Kidney tubule cell (primary cell): ENCODE measurements at regions not wholly inside any gene's neighbourhood (a gene's known extent, or its start where the extent isn't known, plus 50 kb on each side); places are given as distances from the start of the nearest gene placed in this dataset.
"Not testable (repeated sequence)": the region's sequence is repeated elsewhere in the genome, so short reads cannot be mapped to it uniquely, and the experiment has no call there.

Experiments
- DNase-seq: peaks from one replicate; pipeline ENCODE4 v3.0.0-alpha.2; 2018; ENCODE audit warnings: low spot score

- DNase-seq, result no peak
These were observed 131.9 kb downstream of the NPR3 start for GRCh38 chr5:32842813-32843530.

GRCh38 chr5:32843531-32843895 is 132.4 kb downstream of the NPR3 start:
- DNase-seq, result no peak

GRCh38 chr5:32845171-32845570 is 134.1 kb downstream of the NPR3 start:
- no peak for DNase-seq

- DNase-seq, result no peak
These were observed 137.0 kb downstream of the NPR3 start for GRCh38 chr5:32848120-32848519.

GRCh38 chr5:32848681-32849080 is 137.6 kb downstream of the NPR3 start:
- no peak for DNase-seq

- DNase-seq, result no peak
These were observed 139.8 kb downstream of the NPR3 start for GRCh38 chr5:32850817-32851496.

- no peak for DNase-seq
These were observed 140.5 kb downstream of the NPR3 start for GRCh38 chr5:32851559-32852173.

- DNase-seq, result peak; percentile 92
These were observed 141.4 kb downstream of the NPR3 start for GRCh38 chr5:32852535-32852934.

GRCh38 chr5:32852976-32853375 is 141.9 kb downstream of the NPR3 start:
- DNase-seq, result peak; percentile 26

GRCh38 chr5:32854473-32854872 is 143.4 kb downstream of the NPR3 start:
- no peak for DNase-seq

GRCh38 chr5:32859211-32859641 is 148.1 kb downstream of the NPR3 start:
- no peak for DNase-seq

GRCh38 chr5:32865475-32865874 is 154.4 kb downstream of the NPR3 start:
- DNase-seq, result peak; percentile 71

- no peak for DNase-seq
These were observed 155.0 kb downstream of the NPR3 start for GRCh38 chr5:32866138-32866537.

- peak; percentile 41 for DNase-seq
These were observed 158.1 kb downstream of the NPR3 start for GRCh38 chr5:32869216-32869615.

- DNase-seq, result no peak
These were observed 165.7 kb downstream of the NPR3 start for GRCh38 chr5:32876791-32877190.

- DNase-seq, result not testable (repeated sequence)
These were observed 168.2 kb downstream of the NPR3 start for GRCh38 chr5:32879364-32879763.

GRCh38 chr5:32880796-32881195 is 169.7 kb downstream of the NPR3 start:
- no peak for DNase-seq

- no peak for DNase-seq
These were observed 176.3 kb downstream of the NPR3 start for GRCh38 chr5:32887390-32887789.

GRCh38 chr5:32889078-32889477 is 178.0 kb downstream of the NPR3 start:
- no peak for DNase-seq

- DNase-seq, result no peak
These were observed 192.5 kb downstream of the NPR3 start for GRCh38 chr5:32903613-32904012.

GRCh38 chr5:32908641-32909040 is 197.5 kb downstream of the NPR3 start:
- no peak for DNase-seq

- DNase-seq, result peak; percentile 45
These were observed 198.1 kb downstream of the NPR3 start for GRCh38 chr5:32909207-32909606.

GRCh38 chr5:32916648-32917047 is 205.5 kb downstream of the NPR3 start:
- DNase-seq, result peak; percentile 52
